HCT116 (cell line): ENCODE measurements at regions not wholly inside any gene's neighbourhood (a gene's known extent, or its start where the extent isn't known, plus 50 kb on each side); places are given as distances from the start of the nearest gene placed in this dataset.

Source experiments
- CTCF ChIP-seq, 3 experiments: fragments of 200-600 bp in 1 of 3; sonication (generic) in 1 of 3; IDR thresholded peaks in 2 of 3; conservative IDR thresholded peaks in 1 of 3; 2 replicates each; pipeline ENCODE4 v1.5.1; 2012 to 2017; ENCODE audit warnings: low read depth in 2 of 3, low read length in 2 of 3, antibody characterized with exemption in 1 of 3, borderline replicate concordance in 1 of 3, control low read depth in 1 of 3, mild to moderate bottlenecking in 1 of 3, mixed read lengths in 1 of 3, mixed run types in 1 of 3, moderate library complexity in 1 of 3; ENCODE audit not compliant: insufficient read depth in 1 of 3
- EZH2 ChIP-seq: fragments of 200-600 bp; sonication (generic); IDR thresholded peaks from 2 replicates; pipeline ENCODE4 v1.6.1; 2017; ENCODE audit warnings: antibody characterized with exemption, mixed run types
- EZH2phosphoT487 ChIP-seq: fragments of 200-600 bp; IDR thresholded peaks from 2 replicates; pipeline ENCODE4 v1.6.1; 2018; ENCODE audit warnings: antibody characterized with exemption, borderline replicate concordance
- POLR2A ChIP-seq: IDR thresholded peaks from 2 replicates; pipeline ENCODE4 v1.7.0; 2011; ENCODE audit warnings: borderline replicate concordance; ENCODE audit not compliant: insufficient read depth, insufficient read length; ENCODE audit errors: extremely low read depth
- POLR2AphosphoS5 ChIP-seq: IDR thresholded peaks from 2 replicates; pipeline ENCODE4 v1.6.1; 2011; ENCODE audit warnings: mild to moderate bottlenecking, low read depth, low read length, moderate library complexity
- RAD21 ChIP-seq: IDR thresholded peaks from 2 replicates; pipeline ENCODE4 v1.6.1; 2012; ENCODE audit warnings: low read depth, mild to moderate bottlenecking
- REST ChIP-seq: IDR thresholded peaks from 2 replicates; pipeline ENCODE4 v1.6.1; 2012; ENCODE audit warnings: low read depth
- SIN3A ChIP-seq: IDR thresholded peaks from 2 replicates; pipeline ENCODE4 v1.6.1; 2012; ENCODE audit warnings: low read depth
- TCF7L2 ChIP-seq: IDR thresholded peaks from 2 replicates; pipeline ENCODE4 v1.7.0; 2011; ENCODE audit warnings: borderline replicate concordance, inconsistent platforms; ENCODE audit not compliant: insufficient read depth, insufficient read length; ENCODE audit errors: extremely low read depth
- ZFX ChIP-seq: fragments of 450-650 bp; IDR thresholded peaks from 2 replicates; pipeline ENCODE4 v1.6.1; 2017

GRCh38 chrX:41022566-41022965, 62.7 kb upstream of the USP9X start:
- TF ChIP-seq POLR2A, result no peak
- no peak for TF ChIP-seq CTCF (IDR thresholded peaks at IDR 0.05 in 2 of 3, conservative IDR thresholded peaks at IDR 0.05 in 1 of 3; ENCODE audit: borderline replicate concordance in 1 of 3, insufficient read depth in 1 of 3, low read depth in 2 of 3, low read length in 2 of 3)
- TF ChIP-seq POLR2AphosphoS5, result no peak
- TF ChIP-seq RAD21, result no peak
- TF ChIP-seq ZFX, result no peak
- 0 out of 2 replicates have a peak, but pooled peaks have one; percentile 44 for TF ChIP-seq SIN3A
- TF ChIP-seq EZH2phosphoT487, result no peak
- no peak for TF ChIP-seq REST
- TF ChIP-seq EZH2, result no peak
- TF ChIP-seq TCF7L2, result peak; percentile 40
